ENCODE measurements at regions not wholly inside any gene's neighbourhood (a gene's known extent, or its start where the extent isn't known, plus 50 kb on each side); places are given as distances from the start of the nearest gene placed in this dataset.

DNA sequence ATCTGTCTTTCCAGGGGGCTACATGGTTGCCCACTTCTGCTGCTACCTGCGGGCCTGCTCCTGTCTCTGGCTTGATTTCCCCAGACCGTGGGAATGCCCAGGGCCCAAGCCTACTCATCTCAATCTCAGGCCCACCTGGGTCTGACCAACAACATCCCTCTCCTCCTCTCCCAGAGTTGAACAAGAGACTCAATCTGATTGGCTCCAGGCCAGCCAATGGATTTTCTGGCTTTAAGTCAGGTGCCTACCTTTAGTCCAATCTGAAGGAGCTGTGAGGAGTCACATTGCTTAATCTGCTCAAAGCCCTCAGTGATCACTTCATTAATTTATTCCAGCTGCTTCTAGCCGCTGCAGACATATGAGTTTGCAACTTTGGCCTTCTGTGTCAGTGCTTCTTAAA lies 162.4 kb upstream of the KCNG1 start:
- Histone ChIP-seq H3K79me2 (ENCODE audit: low read length) (no peaks in the 10 kb centered on the region), H3K4me3 (ENCODE audit: low read length) (no peak overlapping the region), H3K36me3 (replicated peaks; ENCODE audit: insufficient read depth, low read length) (no peaks in the 10 kb centered on the region), H3K27me3 (replicated peaks; ENCODE audit: insufficient read depth, low read length) (no peaks in the 10 kb centered on the region), H4K20me1 (ENCODE audit: insufficient read depth, low read length) (no peaks in the 10 kb centered on the region), H3F3A (ENCODE audit: insufficient read depth, low read length) (no peaks in the 10 kb centered on the region), H2AFZ (ENCODE audit: low read length) (no peak overlapping the region), H3K27ac (ENCODE audit: low read length) (no peak overlapping the region), H3K9ac (ENCODE audit: low read length) (no peak overlapping the region), H3K4me2 (ENCODE audit: low read depth, low read length) (no peak overlapping the region), H3K9me2 (replicated peaks; ENCODE audit: insufficient read depth, low read length) (no peaks in the 10 kb centered on the region), H3K4me1 (ENCODE audit: low read length) (peaks cover 5% of the 10 kb centered on the region; the same call in 1 of the 2 replicates), H3K9me3 (replicated peaks; ENCODE audit: insufficient read depth, low read length) (no peaks in the 10 kb centered on the region)
- no peak for DNase-seq
- TF ChIP-seq EZH2 (optimal IDR thresholded peaks at IDR 0.05; ENCODE audit: low read depth, low read length) (no peak), EZH2phosphoT487 (IDR thresholded peaks at IDR 0.05; ENCODE audit: low read length) (no peak)
- TF ChIP-seq, protein P1, sequence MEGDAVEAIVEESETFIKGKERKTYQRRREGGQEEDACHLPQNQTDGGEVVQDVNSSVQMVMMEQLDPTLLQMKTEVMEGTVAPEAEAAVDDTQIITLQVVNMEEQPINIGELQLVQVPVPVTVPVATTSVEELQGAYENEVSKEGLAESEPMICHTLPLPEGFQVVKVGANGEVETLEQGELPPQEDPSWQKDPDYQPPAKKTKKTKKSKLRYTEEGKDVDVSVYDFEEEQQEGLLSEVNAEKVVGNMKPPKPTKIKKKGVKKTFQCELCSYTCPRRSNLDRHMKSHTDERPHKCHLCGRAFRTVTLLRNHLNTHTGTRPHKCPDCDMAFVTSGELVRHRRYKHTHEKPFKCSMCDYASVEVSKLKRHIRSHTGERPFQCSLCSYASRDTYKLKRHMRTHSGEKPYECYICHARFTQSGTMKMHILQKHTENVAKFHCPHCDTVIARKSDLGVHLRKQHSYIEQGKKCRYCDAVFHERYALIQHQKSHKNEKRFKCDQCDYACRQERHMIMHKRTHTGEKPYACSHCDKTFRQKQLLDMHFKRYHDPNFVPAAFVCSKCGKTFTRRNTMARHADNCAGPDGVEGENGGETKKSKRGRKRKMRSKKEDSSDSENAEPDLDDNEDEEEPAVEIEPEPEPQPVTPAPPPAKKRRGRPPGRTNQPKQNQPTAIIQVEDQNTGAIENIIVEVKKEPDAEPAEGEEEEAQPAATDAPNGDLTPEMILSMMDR (IDR thresholded peaks at IDR 0.05; ENCODE audit: low read length) = no peak

DNA sequence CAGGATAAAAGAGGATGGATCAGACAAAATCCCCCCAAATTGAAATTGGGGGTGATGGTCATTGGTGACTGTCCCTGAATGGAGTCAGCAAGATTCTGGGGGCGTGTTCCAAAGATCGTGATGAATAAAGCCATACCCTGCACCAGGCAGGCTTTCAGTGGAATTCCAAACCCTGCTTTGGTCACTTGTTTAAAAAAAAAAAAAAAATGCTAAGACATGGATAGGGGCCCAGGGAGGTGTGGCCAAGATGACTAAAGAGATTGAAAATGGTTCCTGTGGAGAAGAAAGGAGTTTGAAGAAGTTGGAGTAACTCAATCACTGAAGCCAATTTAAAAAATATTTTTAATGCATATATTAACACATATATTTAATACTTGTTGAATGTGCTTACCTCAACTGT lies 161.4 kb upstream of the KCNG1 start:
- Histone ChIP-seq H3K9ac (ENCODE audit: low read length) (no peak overlapping the region), H3K27me3 (replicated peaks; ENCODE audit: insufficient read depth, low read length) (no peaks in the 10 kb centered on the region), H3K4me2 (ENCODE audit: low read depth, low read length) (no peak overlapping the region), H4K20me1 (ENCODE audit: insufficient read depth, low read length) (no peaks in the 10 kb centered on the region), H3K36me3 (replicated peaks; ENCODE audit: insufficient read depth, low read length) (no peaks in the 10 kb centered on the region), H3K9me2 (replicated peaks; ENCODE audit: insufficient read depth, low read length) (no peaks in the 10 kb centered on the region), H3K4me3 (ENCODE audit: low read length) (no peak overlapping the region), H3F3A (ENCODE audit: insufficient read depth, low read length) (no peaks in the 10 kb centered on the region), H2AFZ (ENCODE audit: low read length) (no peak overlapping the region), H3K9me3 (replicated peaks; ENCODE audit: insufficient read depth, low read length) (no peaks in the 10 kb centered on the region), H3K27ac (ENCODE audit: low read length) (no peak overlapping the region), H3K4me1 (ENCODE audit: low read length) (no peaks in the 10 kb centered on the region; the same call in 1 of the 2 replicates), H3K79me2 (ENCODE audit: low read length) (no peaks in the 10 kb centered on the region)
- DNase-seq = no peak
- TF ChIP-seq, protein P1 (IDR thresholded peaks at IDR 0.05; ENCODE audit: low read length) = no peak
- TF ChIP-seq EZH2 (optimal IDR thresholded peaks at IDR 0.05; ENCODE audit: low read depth, low read length) = no peak
- TF ChIP-seq EZH2phosphoT487 (IDR thresholded peaks at IDR 0.05; ENCODE audit: low read length) = no peak

DNA sequence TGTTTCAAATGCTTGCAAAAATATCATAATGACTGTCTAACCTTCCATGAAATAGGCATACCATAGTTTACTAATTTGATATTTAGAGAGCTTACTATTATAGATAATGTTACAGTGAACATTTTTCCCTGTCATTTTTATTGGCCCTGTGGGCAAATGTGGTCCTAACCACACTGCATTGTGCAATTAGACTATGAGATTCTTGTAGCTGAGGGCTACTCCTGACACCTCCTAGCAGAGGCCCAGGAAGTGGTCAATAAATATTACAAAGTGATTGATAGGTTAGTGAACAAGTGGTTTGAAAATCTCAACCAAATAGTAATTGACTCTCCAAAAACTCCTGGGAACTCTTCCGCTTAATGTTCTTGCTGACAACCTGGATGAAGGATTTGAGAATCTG lies 160.5 kb upstream of the KCNG1 start:
- Histone ChIP-seq H2AFZ (ENCODE audit: low read length) (no peak overlapping the region), H3K4me2 (ENCODE audit: low read depth, low read length) (no peak overlapping the region), H3K4me1 (ENCODE audit: low read length) (no peaks in the 10 kb centered on the region), H3F3A (ENCODE audit: insufficient read depth, low read length) (no peaks in the 10 kb centered on the region), H3K4me3 (ENCODE audit: low read length) (no peak overlapping the region), H3K79me2 (ENCODE audit: low read length) (no peaks in the 10 kb centered on the region), H3K9me3 (replicated peaks; ENCODE audit: insufficient read depth, low read length) (no peaks in the 10 kb centered on the region), H4K20me1 (ENCODE audit: insufficient read depth, low read length) (no peaks in the 10 kb centered on the region), H3K36me3 (replicated peaks; ENCODE audit: insufficient read depth, low read length) (no peaks in the 10 kb centered on the region), H3K27me3 (replicated peaks; ENCODE audit: insufficient read depth, low read length) (no peaks in the 10 kb centered on the region), H3K27ac (ENCODE audit: low read length) (no peak overlapping the region), H3K9me2 (replicated peaks; ENCODE audit: insufficient read depth, low read length) (no peaks in the 10 kb centered on the region), H3K9ac (ENCODE audit: low read length) (no peak overlapping the region)
- DNase-seq = no peak
- TF ChIP-seq, protein P1 (IDR thresholded peaks at IDR 0.05; ENCODE audit: low read length) = no peak
- no peak for TF ChIP-seq EZH2 (optimal IDR thresholded peaks at IDR 0.05; ENCODE audit: low read depth, low read length)
- TF ChIP-seq EZH2phosphoT487 (IDR thresholded peaks at IDR 0.05; ENCODE audit: low read length) = no peak
